ENCODE measurements at regions not wholly inside any gene's neighbourhood (a gene's known extent, or its start where the extent isn't known, plus 50 kb on each side); places are given as distances from the start of the nearest gene placed in this dataset.

- peak in 5 of 8 donors; percentile 17 to 75 (median 47) for ATAC-seq
- intact Hi-C loops (cut with DNase I): loop anchor here in 2 of 10 donors (5.0 to 10.0 kb wide), 2 partner anchors 474 to 688 kb away; partner anchors contain the start of gene IGFBP3 (in 1 of the 2)
- no peaks in the 10 kb centered on the region for H3K27me3 ChIP-seq
- H3K36me3 ChIP-seq: no peaks in the 10 kb centered on the region
- 19 to 27% methylated on average over 2 of the region's 2 CpGs for WGBS, 2 donors
- H3K4me3 ChIP-seq: no peak overlapping the region
- peaks cover 3 to 33% (median 10%) of the 10 kb centered on the region in 9 donors for H3K4me1 ChIP-seq
- no peak overlapping the region for H3K27ac ChIP-seq
- no peaks in the 10 kb centered on the region for H3K9me3 ChIP-seq
- DNase-seq: no peak
- TF ChIP-seq CTCF (IDR thresholded peaks at IDR 0.05): no peak
Measured at GRCh38 chr7:46610746-46611145, 689.7 kb upstream of the IGFBP3 start.

GRCh38 chr7:46607176-46607575 lies 686.1 kb upstream of the IGFBP3 start:
- no peaks in the 10 kb centered on the region for H3K9me3 ChIP-seq
- 84 to 85% methylated on average over 4 of the region's 4 CpGs for WGBS, 2 donors
- DNase-seq: peak in 1 of 2 donors; percentile 18
- H3K4me1 ChIP-seq: peaks cover 15 to 52% (median 32%) of the 10 kb centered on the region in 9 donors
- intact Hi-C loops (cut with DNase I): loop anchor here in 1 of 10 donors (10.0 kb wide), 2 partner anchors 138 to 328 kb away; no protein-coding TSS in a partner anchor
- H3K27ac ChIP-seq: no peak overlapping the region
- TF ChIP-seq CTCF (IDR thresholded peaks at IDR 0.05): no peak
- ATAC-seq: no peak
- H3K27me3 ChIP-seq: no peaks in the 10 kb centered on the region
- H3K4me3 ChIP-seq: no peak overlapping the region
- no peaks in the 10 kb centered on the region for H3K36me3 ChIP-seq

- DNase-seq (no peak), ATAC-seq (no peak)
- H3K27ac ChIP-seq: no peak overlapping the region
- 92 to 93% methylated on average over 3 of the region's 3 CpGs for WGBS, 2 donors
- peaks cover 15 to 56% (median 36%) of the 10 kb centered on the region in 9 donors for H3K4me1 ChIP-seq
- TF ChIP-seq CTCF (IDR thresholded peaks at IDR 0.05): no peak
- no peaks in the 10 kb centered on the region for H3K27me3 ChIP-seq
- no peaks in the 10 kb centered on the region for H3K9me3 ChIP-seq
- H3K4me3 ChIP-seq: no peak overlapping the region
- no peaks in the 10 kb centered on the region for H3K36me3 ChIP-seq
- intact Hi-C loops (cut with DNase I): loop anchor here in 1 of 10 donors (10.0 kb wide), 2 partner anchors 138 to 328 kb away; no protein-coding TSS in a partner anchor
Measured at GRCh38 chr7:46606761-46607160, 685.7 kb upstream of the IGFBP3 start.

GRCh38 chr7:46604241-46604661 lies 683.2 kb upstream of the IGFBP3 start:
- Histone ChIP-seq H3K4me1 (peaks cover 15 to 43% (median 23%) of the 10 kb centered on the region in 9 donors), H3K27ac (peak overlapping the region in 9 of 10 donors; percentile 56 to 89 (median 78)), H3K9me3 (no peaks in the 10 kb centered on the region), H3K36me3 (no peaks in the 10 kb centered on the region), H3K27me3 (no peaks in the 10 kb centered on the region), H3K4me3 (no peak overlapping the region)
- no peak for DNase-seq
- peak in 5 of 8 donors; percentile 8 to 75 (median 27) for ATAC-seq
- intact Hi-C loops (cut with DNase I): loop anchor here in 1 of 10 donors (5.0 to 10.0 kb wide), 4 partner anchors 141 to 483 kb away; no protein-coding TSS in a partner anchor
- TF ChIP-seq CTCF (IDR thresholded peaks at IDR 0.05): no peak
- WGBS, 2 donors: 17 to 18% methylated on average over 3 of the region's 3 CpGs
